Heart left ventricle (tissue), 16 donors: ENCODE measurements at regions not wholly inside any gene's neighbourhood (a gene's known extent, or its start where the extent isn't known, plus 50 kb on each side); places are given as distances from the start of the nearest gene placed in this dataset.

Experiments
- ATAC-seq, 4 donors: fragments of 200-7000 bp; cut with Tn5 transposase; one replicate each; pipeline ENCODE4 v1.9.1; 2020 to 2022; ENCODE audit warnings: moderate library complexity in 4 of 4, mild to moderate bottlenecking in 3 of 4, moderate number of reproducible peaks in 1 of 4
- DNase-seq, 5 donors: peaks; one replicate each; pipeline ENCODE4 v3.0.0-alpha.2; 2020
- H3K27ac ChIP-seq, 12 donors: fragments of 200-600 bp; sonication (generic) in 4 of 12; one replicate each; pipeline versions ENCODE4 v1.5.0 to v1.8.0; 2016 to 2022; ENCODE audit warnings: mild to moderate bottlenecking in 2 of 12
- H3K27me3 ChIP-seq, 9 donors: fragments of 200-600 bp; sonication (generic) in 2 of 9; one replicate each; pipeline versions ENCODE4 v1.5.1 to v1.8.0; 2016 to 2022; ENCODE audit warnings: mild to moderate bottlenecking in 3 of 9
- H3K36me3 ChIP-seq, 9 donors: fragments of 200-600 bp; sonication (generic) in 2 of 9; one replicate each; pipeline versions ENCODE4 v1.5.0 to v1.8.0; 2018 to 2022; ENCODE audit warnings: mild to moderate bottlenecking in 2 of 9
- H3K4me1 ChIP-seq, 12 donors: fragments of 200-600 bp; sonication (generic) in 4 of 12; one replicate each; pipeline versions ENCODE4 v1.5.0 to v1.8.0; 2016 to 2022; ENCODE audit warnings: mild to moderate bottlenecking in 3 of 12
- H3K4me3 ChIP-seq, 12 donors: fragments of 200-600 bp; sonication (generic) in 4 of 12; one replicate each; pipeline versions ENCODE4 v1.5.0 to v1.8.0; 2017 to 2022; ENCODE audit warnings: mild to moderate bottlenecking in 9 of 12, moderate library complexity in 4 of 12
- H3K9me3 ChIP-seq, 12 donors: fragments of 200-600 bp; sonication (generic) in 4 of 12; one replicate each; pipeline versions ENCODE4 v1.5.0 to v1.8.0; 2016 to 2022; ENCODE audit warnings: mild to moderate bottlenecking in 1 of 12
- CTCF ChIP-seq, 12 donors: fragments of 200-600 bp; sonication (generic) in 4 of 12; IDR thresholded peaks; one replicate each; pipeline versions ENCODE4 v1.5.0 to v1.8.0; 2018 to 2022; ENCODE audit warnings: antibody characterized with exemption in 12 of 12, mild to moderate bottlenecking in 5 of 12
- POLR2A ChIP-seq, 2 donors: fragments of 450-650 bp; IDR thresholded peaks; one replicate each; pipeline ENCODE4 v1.6.1; 2017; ENCODE audit warnings: antibody characterized with exemption in 2 of 2, mild to moderate bottlenecking in 2 of 2, moderate library complexity in 2 of 2
- WGBS, 4 donors: extraction: QIAGEN DNeasy Blood & Tissue Kit in 2 of 4; methylation state at CpG; one replicate each; pipeline versions ENCODE4 v1.1.5 to v1.1.7; 2013 to 2018; 5-methylcytosine and 5-hydroxymethylcytosine counted together
- intact Hi-C, 10 donors: fragments of 100-400 bp; cut with DNase I; formaldehyde crosslinking; loops; one replicate each; pipeline versions ENCODE4 v1.11.1 to v1.14.2; 2022
- donor health status: ischemic (EF 13 %, LVEDD 7.1; RV severe dilation, severe dysfunction).
- donor health status: healthy with polysubstance abuse.
- donor health status: DM: no; HTN: yes; CAD: no.
- donor health status: DM: no; HTN: no; CAD: no.
- donor health status: ischemic (EF 25% LVEDD 6.9; RV normal size, moderate dysfunction).
- donor health status: ischemic (EF 25% LVEDD 5.7; RV mildly dilated, moderate dysfunction).
- donor health status: healthy.
- donor health status: DM: yes; HTN: yes; CAD: no.
- donor health status: ischemic (EF 35%, LVEDD 5.7; RV mildly dilated, moderate dysfunction).
- donor health status: nonischemic (EF 11% LVEDD 7.7; RV severe dilation, severe dysfunction).
- donor health status: DM: yes; HTN: yes; CAD: no.
- donor health status: PGD.
- donor health status: ischemic (EF 29% LVEDD 5.4; RV normal size, mild dysfunction).
- donor health status: nonischemic (EF 23%, LVEDD 6.1; RV moderate dilation, normal function).

- H3K9me3 ChIP-seq, result no peaks in the 10 kb centered on the region
- TF ChIP-seq POLR2A (IDR thresholded peaks at IDR 0.05) (no peak), CTCF (IDR thresholded peaks at IDR 0.05) (no peak)
- DNase-seq (no peak), ATAC-seq (no peak)
- H3K27me3 ChIP-seq, result no peaks in the 10 kb centered on the region
- no peak overlapping the region for H3K27ac ChIP-seq
- H3K4me3 ChIP-seq, result no peak overlapping the region
- intact Hi-C loops, result loop anchor here in 1 of 10 donors (10.0 kb wide), 1 partner anchor 593 kb away; no protein-coding TSS in a partner anchor
- peaks cover 0 to 6% (median 0%) of the 10 kb centered on the region in 12 donors for H3K4me1 ChIP-seq
- 26 to 52% (median 38%) methylated on average over 4 of the region's 4 CpGs for WGBS, 4 donors
- no peaks in the 10 kb centered on the region for H3K36me3 ChIP-seq
Observed at GRCh38 chr15:46307746-46308145, 672.9 kb downstream of the SQOR start.

GRCh38 chr15:46309914-46310313 is 675.1 kb downstream of the SQOR start:
- TF ChIP-seq CTCF (IDR thresholded peaks at IDR 0.05) (no peak), POLR2A (IDR thresholded peaks at IDR 0.05) (no peak)
- Histone ChIP-seq H3K36me3 (no peaks in the 10 kb centered on the region), H3K9me3 (no peaks in the 10 kb centered on the region), H3K4me3 (no peak overlapping the region), H3K27ac (no peak overlapping the region), H3K27me3 (no peaks in the 10 kb centered on the region), H3K4me1 (peaks cover 0 to 7% (median 0%) of the 10 kb centered on the region in 12 donors)
- intact Hi-C loops, result loop anchor here in 6 of 10 donors (5.0 to 10.0 kb wide), 7 partner anchors 192 to 1675 kb away; no protein-coding TSS in a partner anchor
- 62 to 67% (median 63%) methylated on average over 3 of the region's 3 CpGs for WGBS, 4 donors
- no peak for DNase-seq
- no peak for ATAC-seq

- Histone ChIP-seq H3K9me3 (no peaks in the 10 kb centered on the region), H3K4me3 (no peak overlapping the region), H3K4me1 (peaks cover 0 to 21% (median 0%) of the 10 kb centered on the region in 12 donors), H3K36me3 (no peaks in the 10 kb centered on the region), H3K27me3 (no peaks in the 10 kb centered on the region), H3K27ac (no peak overlapping the region)
- 24 to 29% (median 27%) methylated on average over 2 of the region's 2 CpGs for WGBS, 4 donors
- intact Hi-C loops, result loop anchor here in 5 of 10 donors (5.0 to 10.0 kb wide), 7 partner anchors 190 to 1673 kb away; no protein-coding TSS in a partner anchor
- TF ChIP-seq POLR2A (IDR thresholded peaks at IDR 0.05) (no peak), CTCF (IDR thresholded peaks at IDR 0.05) (peak; percentile 81 to 96 (median 87))
- DNase-seq (peak in 4 of 5 donors; percentile 52 to 67 (median 59)), ATAC-seq (peak; percentile 47 to 94 (median 85))
Observed at GRCh38 chr15:46312133-46312740, 677.4 kb downstream of the SQOR start.

- no peaks in the 10 kb centered on the region for H3K36me3 ChIP-seq
- WGBS, 4 donors, result 23 to 43% (median 41%) methylated on average over 3 of the region's 3 CpGs
- TF ChIP-seq POLR2A (IDR thresholded peaks at IDR 0.05) (no peak), CTCF (IDR thresholded peaks at IDR 0.05) (no peak)
Observed at GRCh38 chr15:46315434-46315833, 680.6 kb downstream of the SQOR start.

More at GRCh38 chr15:46315434-46315833, 680.6 kb downstream of the SQOR start:
- intact Hi-C loops, result loop anchor here in 4 of 10 donors (10.0 kb wide), 6 partner anchors 189 to 1669 kb away; no protein-coding TSS in a partner anchor
- no peak overlapping the region for H3K27ac ChIP-seq
- no peaks in the 10 kb centered on the region for H3K27me3 ChIP-seq
- DNase-seq (no peak), ATAC-seq (no peak)
- no peak overlapping the region for H3K4me3 ChIP-seq
- no peaks in the 10 kb centered on the region for H3K9me3 ChIP-seq
- peaks cover 0 to 16% (median 0%) of the 10 kb centered on the region in 12 donors for H3K4me1 ChIP-seq
